ENCODE measurements at regions not wholly inside any gene's neighbourhood (a gene's known extent, or its start where the extent isn't known, plus 50 kb on each side); places are given as distances from the start of the nearest gene placed in this dataset.
"Not testable (repeated sequence)": the region's sequence is repeated elsewhere in the genome, so short reads cannot be mapped to it uniquely, and the experiment has no call there.

- ATAC-seq (replicated peaks; ENCODE audit: extremely low read depth, poor library complexity, severe bottlenecking) = no peak
- Mint-ChIP-seq H3K27ac (ENCODE audit: low read depth) (no peak overlapping the region), H3K4me3 (no peak overlapping the region), H3K9me3 (peaks cover 12% of the 10 kb centered on the region), H3K27me3 (no peaks in the 10 kb centered on the region), H3K36me3 (ENCODE audit: insufficient read depth) (no peaks in the 10 kb centered on the region), H3K4me1 (no peaks in the 10 kb centered on the region)
- no peak for DNase-seq (ENCODE audit: low spot score in 2 of 2)
Measured at GRCh38 chr12:72982356-72982755, 710.2 kb downstream of the TRHDE start.

DNA sequence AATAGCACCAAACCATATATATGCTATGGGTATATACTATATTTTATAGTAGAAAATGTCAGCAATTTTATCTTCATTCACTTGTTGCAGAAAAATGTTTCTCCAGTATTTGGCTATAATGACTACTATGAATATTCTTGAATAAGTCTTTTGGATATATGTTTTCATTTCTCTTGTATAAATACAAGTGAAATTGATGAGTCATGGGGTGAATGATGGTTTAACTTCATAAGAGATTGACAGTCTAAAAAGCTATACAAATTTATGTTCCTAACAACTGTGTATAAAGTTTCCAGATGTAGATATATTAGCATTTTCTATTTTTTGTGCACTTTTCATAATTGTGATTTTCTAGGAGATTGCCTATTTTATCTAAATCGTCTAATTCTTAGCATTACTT lies 714.8 kb downstream of the TRHDE start:
- peaks cover 8% of the 10 kb centered on the region for H3K9me3 Mint-ChIP-seq
- no peaks in the 10 kb centered on the region for H3K4me1 Mint-ChIP-seq
- H3K36me3 Mint-ChIP-seq (ENCODE audit: insufficient read depth) = no peaks in the 10 kb centered on the region
- ATAC-seq (replicated peaks; ENCODE audit: extremely low read depth, poor library complexity, severe bottlenecking) (no peak), DNase-seq (ENCODE audit: low spot score in 2 of 2) (no peak)
- no peak overlapping the region for H3K27ac Mint-ChIP-seq (ENCODE audit: low read depth)
- no peak overlapping the region for H3K4me3 Mint-ChIP-seq
- no peaks in the 10 kb centered on the region for H3K27me3 Mint-ChIP-seq

- no peak for ATAC-seq (replicated peaks; ENCODE audit: extremely low read depth, poor library complexity, severe bottlenecking)
- Mint-ChIP-seq H3K4me1 (no peaks in the 10 kb centered on the region), H3K27ac (ENCODE audit: low read depth) (no peak overlapping the region), H3K27me3 (no peaks in the 10 kb centered on the region), H3K4me3 (no peak overlapping the region), H3K36me3 (ENCODE audit: insufficient read depth) (no peaks in the 10 kb centered on the region), H3K9me3 (peaks cover 8% of the 10 kb centered on the region)
- DNase-seq (ENCODE audit: low spot score in 2 of 2) = no peak
Measured at GRCh38 chr12:72989458-72989947, 717.3 kb downstream of the TRHDE start.

GRCh38 chr12:72995029-72995428 lies 722.9 kb downstream of the TRHDE start:
- not testable (repeated sequence) for H3K27me3 Mint-ChIP-seq; H3K9me3 Mint-ChIP-seq; DNase-seq (ENCODE audit: low spot score in 2 of 2); ATAC-seq (replicated peaks; ENCODE audit: extremely low read depth, poor library complexity, severe bottlenecking); H3K36me3 Mint-ChIP-seq (ENCODE audit: insufficient read depth); H3K27ac Mint-ChIP-seq (ENCODE audit: low read depth); H3K4me3 Mint-ChIP-seq; H3K4me1 Mint-ChIP-seq

DNA sequence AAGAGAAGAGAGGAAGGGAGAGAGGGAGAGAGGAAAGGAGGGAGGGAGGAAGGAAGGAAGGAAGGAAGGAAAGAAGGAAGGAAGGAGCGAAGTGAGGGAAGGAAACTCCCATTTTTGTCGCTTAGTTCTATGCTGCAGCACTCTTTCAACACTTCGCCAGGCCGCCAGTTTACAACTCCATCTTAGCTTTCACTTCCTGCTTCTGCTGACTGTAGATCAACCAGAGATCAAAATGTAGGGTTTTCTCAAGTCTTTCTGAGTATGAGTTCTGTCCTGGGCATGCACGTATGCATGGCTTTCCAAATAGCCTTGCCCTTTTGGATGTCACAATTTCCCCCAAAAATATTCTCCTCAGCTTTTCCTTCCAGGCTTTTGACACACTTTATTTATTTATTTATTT lies 723.4 kb downstream of the TRHDE start:
- H3K27me3 Mint-ChIP-seq = no peaks in the 10 kb centered on the region
- no peak overlapping the region for H3K27ac Mint-ChIP-seq (ENCODE audit: low read depth)
- DNase-seq (ENCODE audit: low spot score in 2 of 2) = no peak
- peaks cover 6% of the 10 kb centered on the region for H3K9me3 Mint-ChIP-seq
- H3K4me1 Mint-ChIP-seq = no peaks in the 10 kb centered on the region
- no peak for ATAC-seq (replicated peaks; ENCODE audit: extremely low read depth, poor library complexity, severe bottlenecking)
- H3K4me3 Mint-ChIP-seq = no peak overlapping the region
- no peaks in the 10 kb centered on the region for H3K36me3 Mint-ChIP-seq (ENCODE audit: insufficient read depth)

- H3K4me1 Mint-ChIP-seq; H3K4me3 Mint-ChIP-seq; DNase-seq (ENCODE audit: low spot score in 2 of 2); ATAC-seq (replicated peaks; ENCODE audit: extremely low read depth, poor library complexity, severe bottlenecking); H3K27ac Mint-ChIP-seq (ENCODE audit: low read depth); H3K27me3 Mint-ChIP-seq; H3K9me3 Mint-ChIP-seq; H3K36me3 Mint-ChIP-seq (ENCODE audit: insufficient read depth): not testable (repeated sequence)
Measured at GRCh38 chr12:73001806-73002205, 729.6 kb downstream of the TRHDE start.

GRCh38 chr12:73002504-73002903 lies 730.3 kb downstream of the TRHDE start:
- not testable (repeated sequence) for H3K27me3 Mint-ChIP-seq; ATAC-seq (replicated peaks; ENCODE audit: extremely low read depth, poor library complexity, severe bottlenecking); H3K4me1 Mint-ChIP-seq; H3K36me3 Mint-ChIP-seq (ENCODE audit: insufficient read depth); H3K4me3 Mint-ChIP-seq; H3K9me3 Mint-ChIP-seq; H3K27ac Mint-ChIP-seq (ENCODE audit: low read depth); DNase-seq (ENCODE audit: low spot score in 2 of 2)

- H3K27ac Mint-ChIP-seq (ENCODE audit: low read depth); H3K36me3 Mint-ChIP-seq (ENCODE audit: insufficient read depth); H3K27me3 Mint-ChIP-seq; H3K4me1 Mint-ChIP-seq; DNase-seq (ENCODE audit: low spot score in 2 of 2); H3K4me3 Mint-ChIP-seq; ATAC-seq (replicated peaks; ENCODE audit: extremely low read depth, poor library complexity, severe bottlenecking): not testable (repeated sequence)
- H3K9me3 Mint-ChIP-seq = peaks cover 14% of the 10 kb centered on the region
Measured at GRCh38 chr12:73009138-73009834, 737.1 kb downstream of the TRHDE start.

- Mint-ChIP-seq H3K36me3 (ENCODE audit: insufficient read depth) (no peaks in the 10 kb centered on the region), H3K9me3 (peaks cover 10% of the 10 kb centered on the region), H3K27me3 (no peaks in the 10 kb centered on the region), H3K27ac (ENCODE audit: low read depth) (no peak overlapping the region), H3K4me3 (no peak overlapping the region), H3K4me1 (no peaks in the 10 kb centered on the region)
- DNase-seq (ENCODE audit: low spot score in 2 of 2) = no peak
- no peak for ATAC-seq (replicated peaks; ENCODE audit: extremely low read depth, poor library complexity, severe bottlenecking)
Measured at GRCh38 chr12:73017981-73018380, 745.8 kb downstream of the TRHDE start.

DNA sequence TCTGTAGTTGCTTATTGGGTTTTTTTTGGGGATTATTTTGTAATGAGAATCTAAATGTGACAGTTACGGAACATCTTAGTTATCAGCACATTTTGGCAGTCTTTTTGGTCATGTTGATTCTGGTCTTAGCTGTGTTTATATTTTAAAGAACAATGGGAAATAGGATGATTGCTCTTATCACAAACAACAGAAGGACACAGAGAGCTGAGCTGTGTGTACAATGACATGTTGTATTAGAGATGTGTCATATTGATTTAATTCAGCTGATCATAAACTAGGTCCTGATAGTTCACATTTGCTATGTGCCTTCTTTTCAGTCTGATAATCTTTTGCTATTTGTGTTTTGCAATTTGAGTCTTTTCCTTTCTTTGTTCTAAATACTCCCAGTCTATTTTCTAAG lies 781.7 kb downstream of the TRHDE start:
- Mint-ChIP-seq H3K4me3 (no peak overlapping the region), H3K27me3 (no peaks in the 10 kb centered on the region), H3K36me3 (ENCODE audit: insufficient read depth) (no peaks in the 10 kb centered on the region), H3K9me3 (peaks cover 10% of the 10 kb centered on the region), H3K27ac (ENCODE audit: low read depth) (no peak overlapping the region), H3K4me1 (no peaks in the 10 kb centered on the region)
- DNase-seq (ENCODE audit: low spot score in 2 of 2) = no peak
- ATAC-seq (replicated peaks; ENCODE audit: extremely low read depth, poor library complexity, severe bottlenecking) = no peak

GRCh38 chr12:73057428-73057827 lies 785.3 kb downstream of the TRHDE start:
- no peaks in the 10 kb centered on the region for H3K4me1 Mint-ChIP-seq
- H3K36me3 Mint-ChIP-seq (ENCODE audit: insufficient read depth) = peaks cover 2% of the 10 kb centered on the region
- no peak overlapping the region for H3K27ac Mint-ChIP-seq (ENCODE audit: low read depth)
- peaks cover 7% of the 10 kb centered on the region for H3K9me3 Mint-ChIP-seq
- H3K4me3 Mint-ChIP-seq = no peak overlapping the region
- H3K27me3 Mint-ChIP-seq = no peaks in the 10 kb centered on the region
- no peak for DNase-seq (ENCODE audit: low spot score in 2 of 2)
- no peak for ATAC-seq (replicated peaks; ENCODE audit: extremely low read depth, poor library complexity, severe bottlenecking)

DNA sequence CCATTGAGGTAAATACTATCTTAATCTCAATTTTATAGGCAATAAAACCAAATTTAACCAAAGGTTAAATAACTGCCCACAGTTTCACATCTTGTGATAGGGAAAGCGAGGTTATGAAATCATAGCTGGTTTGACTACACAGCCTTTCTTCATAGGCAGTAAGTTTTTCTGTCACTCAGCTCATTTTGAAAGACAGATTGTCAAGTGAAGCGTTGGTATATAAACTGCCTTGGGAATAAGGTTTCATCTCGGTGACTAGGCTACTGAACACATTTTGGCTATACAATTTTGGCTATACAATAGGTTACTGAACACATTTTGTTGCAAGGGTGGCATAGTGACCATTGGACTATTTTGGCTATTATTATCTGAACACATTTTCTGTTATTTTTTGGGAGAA lies 793.7 kb downstream of the TRHDE start:
- H3K9me3 Mint-ChIP-seq = peaks cover 11% of the 10 kb centered on the region
- no peak for ATAC-seq (replicated peaks; ENCODE audit: extremely low read depth, poor library complexity, severe bottlenecking)

DNA sequence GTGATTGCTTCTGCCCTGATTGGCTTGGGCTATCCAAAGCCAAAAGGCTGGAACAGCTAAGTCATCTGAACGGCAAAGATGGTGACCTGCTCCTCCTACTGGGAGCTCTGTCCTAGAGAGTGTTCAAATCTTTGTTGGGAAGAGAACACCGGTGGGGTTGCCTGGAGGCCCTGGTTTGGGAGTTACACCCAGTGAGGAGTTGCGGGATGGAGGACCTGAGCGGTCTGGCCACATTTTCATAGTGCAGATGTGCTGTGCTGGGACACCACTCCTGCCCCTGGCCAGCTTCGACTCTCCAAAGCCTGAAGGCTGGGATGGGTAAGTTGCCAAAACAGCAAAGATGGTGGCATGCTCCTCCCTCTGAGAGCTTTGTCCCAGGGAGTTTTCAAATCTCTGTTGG lies 795.4 kb downstream of the TRHDE start:
- Mint-ChIP-seq H3K4me3 (no peak overlapping the region), H3K27me3 (no peaks in the 10 kb centered on the region)

More for the DNA sequence above, 793.7 kb downstream of the TRHDE start:
- H3K4me1 Mint-ChIP-seq = no peaks in the 10 kb centered on the region
- DNase-seq (ENCODE audit: low spot score in 2 of 2) = no peak
- no peaks in the 10 kb centered on the region for H3K27me3 Mint-ChIP-seq
- H3K4me3 Mint-ChIP-seq = no peak overlapping the region
- no peak overlapping the region for H3K27ac Mint-ChIP-seq (ENCODE audit: low read depth)
- H3K36me3 Mint-ChIP-seq (ENCODE audit: insufficient read depth) = no peaks in the 10 kb centered on the region

More for the DNA sequence above, 795.4 kb downstream of the TRHDE start:
- peaks cover 16% of the 10 kb centered on the region for H3K9me3 Mint-ChIP-seq
- H3K27ac Mint-ChIP-seq (ENCODE audit: low read depth) = no peak overlapping the region
- DNase-seq (ENCODE audit: low spot score in 2 of 2) (no peak), ATAC-seq (replicated peaks; ENCODE audit: extremely low read depth, poor library complexity, severe bottlenecking) (no peak)
- no peaks in the 10 kb centered on the region for H3K36me3 Mint-ChIP-seq (ENCODE audit: insufficient read depth)
- no peaks in the 10 kb centered on the region for H3K4me1 Mint-ChIP-seq

All from central memory CD8-positive, alpha-beta T cell (primary cell).